ENCODE measurements at regions not wholly inside any gene's neighbourhood (a gene's known extent, or its start where the extent isn't known, plus 50 kb on each side); places are given as distances from the start of the nearest gene placed in this dataset.

- TF ChIP-seq, protein P1, sequence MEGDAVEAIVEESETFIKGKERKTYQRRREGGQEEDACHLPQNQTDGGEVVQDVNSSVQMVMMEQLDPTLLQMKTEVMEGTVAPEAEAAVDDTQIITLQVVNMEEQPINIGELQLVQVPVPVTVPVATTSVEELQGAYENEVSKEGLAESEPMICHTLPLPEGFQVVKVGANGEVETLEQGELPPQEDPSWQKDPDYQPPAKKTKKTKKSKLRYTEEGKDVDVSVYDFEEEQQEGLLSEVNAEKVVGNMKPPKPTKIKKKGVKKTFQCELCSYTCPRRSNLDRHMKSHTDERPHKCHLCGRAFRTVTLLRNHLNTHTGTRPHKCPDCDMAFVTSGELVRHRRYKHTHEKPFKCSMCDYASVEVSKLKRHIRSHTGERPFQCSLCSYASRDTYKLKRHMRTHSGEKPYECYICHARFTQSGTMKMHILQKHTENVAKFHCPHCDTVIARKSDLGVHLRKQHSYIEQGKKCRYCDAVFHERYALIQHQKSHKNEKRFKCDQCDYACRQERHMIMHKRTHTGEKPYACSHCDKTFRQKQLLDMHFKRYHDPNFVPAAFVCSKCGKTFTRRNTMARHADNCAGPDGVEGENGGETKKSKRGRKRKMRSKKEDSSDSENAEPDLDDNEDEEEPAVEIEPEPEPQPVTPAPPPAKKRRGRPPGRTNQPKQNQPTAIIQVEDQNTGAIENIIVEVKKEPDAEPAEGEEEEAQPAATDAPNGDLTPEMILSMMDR (conservative IDR thresholded peaks at IDR 0.05; ENCODE audit: low read depth, low read length), result no peak
- no peak for DNase-seq (ENCODE audit: low read depth)
- no peak overlapping the region for H3K4me3 ChIP-seq (ENCODE audit: low read depth, low read length)
Measured at GRCh38 chr7:117960351-117960750, 87.1 kb upstream of the CTTNBP2 start.

GRCh38 chr7:117961235-117961634, 88.0 kb upstream of the CTTNBP2 start:
- DNase-seq (ENCODE audit: low read depth), result no peak
- H3K4me3 ChIP-seq (ENCODE audit: low read depth, low read length), result no peak overlapping the region
- TF ChIP-seq, protein P1 (conservative IDR thresholded peaks at IDR 0.05; ENCODE audit: low read depth, low read length), result no peak

GRCh38 chr7:117962366-117962994, 89.2 kb upstream of the CTTNBP2 start:
- TF ChIP-seq, protein P1 (conservative IDR thresholded peaks at IDR 0.05; ENCODE audit: low read depth, low read length), result no peak
- H3K4me3 ChIP-seq (ENCODE audit: low read depth, low read length), result no peak overlapping the region
- no peak for DNase-seq (ENCODE audit: low read depth)

DNA sequence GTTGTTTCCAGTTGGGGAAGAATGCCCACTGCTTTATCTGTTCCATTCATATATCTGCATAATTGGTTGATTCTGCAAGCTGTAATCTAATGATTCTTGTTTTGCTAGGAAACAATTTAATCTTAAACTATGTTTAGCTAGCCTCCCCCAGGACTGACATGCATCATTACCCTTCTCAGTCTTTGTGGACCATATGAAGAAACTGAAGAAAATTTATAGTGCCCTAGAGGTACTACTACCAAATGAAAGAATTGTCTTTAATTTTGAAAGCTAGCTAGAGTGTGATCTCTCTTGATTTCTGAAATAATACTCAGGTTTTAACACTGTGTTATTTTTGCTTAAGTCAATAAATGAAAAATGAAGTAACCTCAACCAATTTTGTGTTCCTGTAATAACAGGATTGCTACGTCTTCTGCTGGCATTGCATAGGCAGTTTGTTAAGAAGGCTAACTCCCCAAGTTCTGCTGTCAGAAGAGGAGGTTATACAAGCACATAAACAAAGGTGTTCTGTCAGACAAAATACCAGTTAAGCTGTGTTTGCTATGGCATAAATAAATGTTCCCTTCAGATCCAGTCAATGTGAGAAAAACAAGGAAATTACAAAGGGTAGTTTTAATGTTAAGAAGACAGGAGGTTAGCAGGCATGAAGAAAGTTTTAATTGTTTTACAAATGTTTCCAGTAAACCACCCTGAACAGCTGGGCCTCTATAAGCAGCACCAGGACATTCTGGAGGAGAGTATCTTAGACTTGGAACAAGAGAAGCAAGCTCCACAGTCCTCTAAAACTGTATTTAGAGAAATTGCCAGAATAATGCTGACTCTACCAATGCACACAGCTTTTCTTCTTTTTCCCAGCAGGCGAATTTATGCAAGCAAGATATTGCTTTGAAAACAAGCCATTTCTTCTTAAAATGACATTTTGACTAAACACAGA, 90.3 kb upstream of the CTTNBP2 start:
- TF ChIP-seq, protein P1 (conservative IDR thresholded peaks at IDR 0.05; ENCODE audit: low read depth, low read length), result no peak
- no peak for DNase-seq (ENCODE audit: low read depth)
- H3K4me3 ChIP-seq (ENCODE audit: low read depth, low read length), result no peak overlapping the region

DNA sequence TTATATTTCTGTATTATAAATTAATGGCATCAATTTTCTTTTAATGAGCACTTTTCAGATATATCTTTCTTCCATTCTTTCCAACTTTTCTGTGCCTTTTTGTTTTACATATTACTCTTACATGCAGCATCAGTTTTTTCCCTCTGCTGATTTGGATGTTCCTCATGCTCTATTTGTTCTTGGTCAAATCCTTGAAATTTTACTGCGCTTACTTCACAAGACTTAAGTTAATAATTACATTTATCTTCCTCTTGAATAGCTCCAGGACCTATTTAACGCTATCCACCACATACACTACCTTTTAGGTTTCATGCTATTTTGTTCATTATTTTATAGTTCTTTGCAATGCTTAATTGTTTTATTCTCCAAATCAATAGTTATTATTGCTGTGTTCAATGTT, 97.6 kb upstream of the CTTNBP2 start:
- H3K4me3 ChIP-seq (ENCODE audit: low read depth, low read length), result no peak overlapping the region
- no peak for DNase-seq (ENCODE audit: low read depth)
- TF ChIP-seq, protein P1 (conservative IDR thresholded peaks at IDR 0.05; ENCODE audit: low read depth, low read length), result no peak

DNA sequence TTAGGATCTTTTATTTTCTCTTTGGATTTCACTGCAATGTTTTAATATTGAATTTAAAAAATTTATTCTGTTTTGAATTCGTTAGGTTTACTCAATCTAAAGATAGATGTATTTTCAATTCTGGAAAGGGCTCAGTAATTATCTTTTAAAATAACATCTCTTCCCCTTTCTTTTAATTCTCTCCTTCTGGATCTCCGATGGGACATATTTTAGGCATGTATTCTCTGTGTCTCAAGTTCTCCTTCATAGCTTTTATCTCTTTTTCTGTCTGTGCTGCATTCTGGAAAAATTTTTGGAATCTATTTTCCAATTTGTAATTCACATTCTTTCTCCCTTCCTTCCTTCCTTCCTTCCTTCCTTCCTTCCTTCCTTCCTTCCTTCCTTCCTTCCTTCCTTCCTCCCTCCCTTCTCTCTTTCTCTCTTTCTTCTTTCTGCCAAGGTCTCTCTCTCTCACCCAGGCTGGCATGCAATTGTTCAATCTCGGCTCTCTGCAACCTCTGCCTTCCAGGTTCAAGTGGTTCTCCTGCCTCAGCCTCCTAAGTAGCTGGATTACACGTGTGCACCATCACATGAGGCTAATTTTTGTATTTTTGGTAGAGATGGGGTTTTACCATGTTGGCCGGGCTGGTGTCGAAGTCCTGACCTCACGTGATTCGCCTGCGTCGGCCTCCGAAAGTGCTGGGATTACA, 98.5 kb upstream of the CTTNBP2 start:
- no peak overlapping the region for H3K4me3 ChIP-seq (ENCODE audit: low read depth, low read length)
- TF ChIP-seq, protein P1 (conservative IDR thresholded peaks at IDR 0.05; ENCODE audit: low read depth, low read length), result no peak
- no peak for DNase-seq (ENCODE audit: low read depth)
